ENCODE measurements at regions not wholly inside any gene's neighbourhood (a gene's known extent, or its start where the extent isn't known, plus 50 kb on each side); places are given as distances from the start of the nearest gene placed in this dataset.

DNA sequence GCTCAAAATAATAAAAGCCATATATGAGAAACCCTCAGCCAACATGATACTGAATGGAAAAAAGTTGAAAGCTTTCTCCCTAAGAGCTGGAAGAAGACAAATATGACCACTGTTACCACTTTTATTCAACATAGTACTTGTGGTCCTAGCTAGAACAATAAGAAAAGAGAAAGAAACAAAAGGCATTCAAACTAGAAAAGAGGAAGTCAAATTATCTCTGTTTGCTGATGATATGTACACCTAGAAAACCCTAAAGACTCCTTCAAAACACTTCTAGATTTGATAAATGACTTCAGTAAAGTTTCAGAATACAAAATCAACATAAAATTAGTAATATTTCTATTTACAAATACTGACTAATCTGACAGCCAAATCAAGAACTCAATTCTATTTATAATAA lies 328.8 kb upstream of the GCFC2 start:
- BruUV-seq (replicated peaks), result no TSS peak
- POLR2A ChIA-PET, result no interaction called here

More for the DNA sequence above, 328.8 kb upstream of the GCFC2 start:
- H3K36me3 ChIP-seq (replicated peaks in 1 of 2; ENCODE audit: control insufficient read depth in 1 of 2, insufficient read depth in 2 of 2, low read length in 2 of 2), result no peaks in the 10 kb centered on the region
- H3K27me3 ChIP-seq (ENCODE audit: control insufficient read depth in 1 of 2, insufficient read depth in 2 of 2, low read length in 2 of 2), result no peaks in the 10 kb centered on the region
- CTCF ChIA-PET (ENCODE audit: low intra/inter-chr PET ratio, low total read pairs), result no interaction called here
- ATAC-seq (no peak), FAIRE-seq (no peak), DNase-seq (ENCODE audit: low spot score) (no peak)
- H3K27ac ChIP-seq (ENCODE audit: extremely low read length, insufficient read depth, low read length), result no peak overlapping the region
- no peaks in the 10 kb centered on the region for H3K4me1 ChIP-seq (ENCODE audit: insufficient read depth, low read length)
- in situ Hi-C loops (cut with HindIII; ENCODE audit: extremely low pct_ligation_motif_present, low pct_unique_long_range_greater_than_20kb) (no loop called here), intact Hi-C loops (cut with micrococcal nuclease; ENCODE audit: unreplicated experiment) (no loop called here)
- no peak overlapping the region for H3K9ac ChIP-seq (ENCODE audit: insufficient read depth, low read depth, low read length)
- H3K4me3 ChIP-seq (replicated peaks in 1 of 3; ENCODE audit: insufficient read depth in 1 of 3, low read depth in 2 of 3, low read length in 3 of 3), result no peak overlapping the region
- no peaks in the 10 kb centered on the region for H4K20me1 ChIP-seq (ENCODE audit: insufficient read depth, low read length)
- H2AFZ ChIP-seq (ENCODE audit: low read length), result no peak overlapping the region
- H3K4me2 ChIP-seq (ENCODE audit: low read depth, low read length), result no peak overlapping the region
- no peak for TF ChIP-seq PHF21A (CRISPR knock-in tag; IDR thresholded peaks at IDR 0.05)
- no peak for TF ChIP-seq HOXA9 (CRISPR knock-in tag; IDR thresholded peaks at IDR 0.05; ENCODE audit: borderline replicate concordance)
- TF ChIP-seq NKX3-1 (CRISPR knock-in tag; IDR thresholded peaks at IDR 0.05), result no peak
- TF ChIP-seq, protein P1, sequence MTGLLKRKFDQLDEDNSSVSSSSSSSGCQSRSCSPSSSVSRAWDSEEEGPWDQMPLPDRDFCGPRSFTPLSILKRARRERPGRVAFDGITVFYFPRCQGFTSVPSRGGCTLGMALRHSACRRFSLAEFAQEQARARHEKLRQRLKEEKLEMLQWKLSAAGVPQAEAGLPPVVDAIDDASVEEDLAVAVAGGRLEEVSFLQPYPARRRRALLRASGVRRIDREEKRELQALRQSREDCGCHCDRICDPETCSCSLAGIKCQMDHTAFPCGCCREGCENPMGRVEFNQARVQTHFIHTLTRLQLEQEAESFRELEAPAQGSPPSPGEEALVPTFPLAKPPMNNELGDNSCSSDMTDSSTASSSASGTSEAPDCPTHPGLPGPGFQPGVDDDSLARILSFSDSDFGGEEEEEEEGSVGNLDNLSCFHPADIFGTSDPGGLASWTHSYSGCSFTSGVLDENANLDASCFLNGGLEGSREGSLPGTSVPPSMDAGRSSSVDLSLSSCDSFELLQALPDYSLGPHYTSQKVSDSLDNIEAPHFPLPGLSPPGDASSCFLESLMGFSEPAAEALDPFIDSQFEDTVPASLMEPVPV (CRISPR knock-in tag; IDR thresholded peaks at IDR 0.05), result no peak
- no peak for TF ChIP-seq UBTF (CRISPR knock-in tag; IDR thresholded peaks at IDR 0.05)
- TF ChIP-seq MED8 (CRISPR knock-in tag; IDR thresholded peaks at IDR 0.05; ENCODE audit: insufficient replicate concordance), result no peak
- no peak for TF ChIP-seq MED13 (CRISPR knock-in tag; IDR thresholded peaks at IDR 0.05)
- TF ChIP-seq ZBTB7A (CRISPR knock-in tag; IDR thresholded peaks at IDR 0.05), result no peak
- no peaks in the 10 kb centered on the region for H3K79me2 ChIP-seq (ENCODE audit: insufficient read depth, low read length)
- H3K9me3 ChIP-seq (ENCODE audit: low read length), result no peaks in the 10 kb centered on the region
